ENCODE measurements at regions not wholly inside any gene's neighbourhood (a gene's known extent, or its start where the extent isn't known, plus 50 kb on each side); places are given as distances from the start of the nearest gene placed in this dataset.

GRCh38 chr20:60288945-60289344, 330.7 kb downstream of the CDH26 start:
- no peak overlapping the region for H3K4ac ChIP-seq (ENCODE audit: low read depth, low read length)
- H3K79me1 ChIP-seq (ENCODE audit: low read depth in 1 of 2, low read length in 2 of 2) = no peaks in the 10 kb centered on the region
- H2BK5ac ChIP-seq (ENCODE audit: low read depth, low read length, poor library complexity, severe bottlenecking) = no peak overlapping the region
- H3K4me2 ChIP-seq (ENCODE audit: low read depth, low read length) = no peak overlapping the region
- no peak overlapping the region for H2AFZ ChIP-seq (replicated peaks; ENCODE audit: low read length, poor library complexity)
- in situ Hi-C loops (cut with MboI; ENCODE audit: low sequenced_read_pairs) (no loop called here), dilution Hi-C loops (cut with HindIII; ENCODE audit: low sequenced_read_pairs, unreplicated experiment) (no loop called here), intact Hi-C loops (cut with micrococcal nuclease) (no loop called here)
- H3K9me3 ChIP-seq (ENCODE audit: control insufficient read depth, insufficient read depth, low read length) = peaks cover 8% of the 10 kb centered on the region
- no peaks in the 10 kb centered on the region for H3K9me1 ChIP-seq (ENCODE audit: insufficient read depth, low read length)
- H2BK20ac ChIP-seq (ENCODE audit: low read depth, low read length) = no peak overlapping the region
- H2BK120ac ChIP-seq (ENCODE audit: low read depth, low read length) = no peak overlapping the region
- no TSS peak for BruUV-seq (replicated peaks)
- ATAC-seq (ENCODE audit: low read depth) = no peak
- CTCF ChIA-PET = no interaction called here
- no peak overlapping the region for H3K4me3 ChIP-seq (ENCODE audit: insufficient read depth, low read depth, low read length)
- no peak overlapping the region for H3K56ac ChIP-seq (ENCODE audit: extremely low read depth, insufficient read depth, low read length)
- H3K18ac ChIP-seq (ENCODE audit: low read depth, low read length) = no peak overlapping the region
- H4K5ac ChIP-seq (ENCODE audit: low read depth, low read length) = no peak overlapping the region
- POLR2A ChIA-PET (ENCODE audit: unreplicated experiment) = no interaction called here
- H3K4me1 ChIP-seq (ENCODE audit: control insufficient read depth, insufficient read depth, low read length) = no peaks in the 10 kb centered on the region
- H2BK15ac ChIP-seq (ENCODE audit: low read depth, low read length) = no peak overlapping the region
- no peaks in the 10 kb centered on the region for H3K36me3 ChIP-seq (ENCODE audit: control insufficient read depth, insufficient read depth, low read length)
- H2AK5ac ChIP-seq (ENCODE audit: low read depth, low read length) = no peak overlapping the region
- no peak overlapping the region for H4K8ac ChIP-seq (ENCODE audit: low read depth in 2 of 2, low read length in 2 of 2)
- H4K91ac ChIP-seq (ENCODE audit: insufficient read depth, low read depth, low read length) = no peak overlapping the region
- TF ChIP-seq MAZ (IDR thresholded peaks at IDR 0.05; ENCODE audit: borderline replicate concordance, low read depth, low read length) (no peak), CEBPB (IDR thresholded peaks at IDR 0.05; ENCODE audit: low read depth, low read length) (no peak), CTCF (conservative IDR thresholded peaks at IDR 0.05; ENCODE audit: low read depth, low read length) (no peak), NFE2L2 (IDR thresholded peaks at IDR 0.05; ENCODE audit: low read depth, low read length) (no peak), MXI1 (IDR thresholded peaks at IDR 0.05; ENCODE audit: borderline replicate concordance, low read depth, low read length) (no peak), BHLHE40 (IDR thresholded peaks at IDR 0.05; ENCODE audit: low read depth, low read length) (no peak), MAFK (IDR thresholded peaks at IDR 0.05; ENCODE audit: low read depth, low read length) (no peak), USF2 (IDR thresholded peaks at IDR 0.05; ENCODE audit: low read depth, low read length) (no peak), ELK1 (IDR thresholded peaks at IDR 0.05; ENCODE audit: borderline replicate concordance, low read depth, low read length) (no peak), RAD21 (IDR thresholded peaks at IDR 0.05; ENCODE audit: low read length) (no peak), RCOR1 (IDR thresholded peaks at IDR 0.05; ENCODE audit: insufficient replicate concordance, low read length) (no peak), CHD1 (IDR thresholded peaks at IDR 0.05; ENCODE audit: low read depth, low read length) (no peak), RFX5 (IDR thresholded peaks at IDR 0.05; ENCODE audit: low read depth, low read length) (no peak), SMC3 (IDR thresholded peaks at IDR 0.05; ENCODE audit: low read depth, low read length) (no peak), POLR2A (IDR thresholded peaks at IDR 0.05; ENCODE audit: low read depth, low read length) (no peak)
- H2AK9ac ChIP-seq (replicated peaks; ENCODE audit: low read depth, low read length, poor library complexity) = no peak overlapping the region
- H3K27ac ChIP-seq (ENCODE audit: insufficient read depth, low read length) = no peak overlapping the region
- H3K27me3 ChIP-seq (ENCODE audit: control insufficient read depth, insufficient read depth, low read length) = no peaks in the 10 kb centered on the region
- H4K20me1 ChIP-seq (ENCODE audit: insufficient read depth, low read length) = no peaks in the 10 kb centered on the region
- H3K23ac ChIP-seq (ENCODE audit: low read depth, low read length) = no peak overlapping the region
- no peak for DNase-seq
- no peak overlapping the region for H3K14ac ChIP-seq (replicated peaks; ENCODE audit: low read depth, low read length)
- H3K9ac ChIP-seq (ENCODE audit: low read depth, low read length) = no peak overlapping the region
- WGBS, 2 experiments (ENCODE audit: extremely low coverage in 2 of 2, insufficient read length in 1 of 2) = no CpG with 5 or more reads among the region's 2 CpGs
